ENCODE measurements at regions not wholly inside any gene's neighbourhood (a gene's known extent, or its start where the extent isn't known, plus 50 kb on each side); places are given as distances from the start of the nearest gene placed in this dataset.

GRCh38 chr17:51397361-51398127 lies 137.2 kb downstream of the UTP18 start:
- no peak overlapping the region for H2AFZ ChIP-seq (ENCODE audit: low read depth, low read length)
- no peaks in the 10 kb centered on the region for H3K9me3 ChIP-seq (ENCODE audit: low read length)
- H3K4me3 ChIP-seq (ENCODE audit: low read length) = no peak overlapping the region
- H3K36me3 ChIP-seq (ENCODE audit: insufficient read depth, low read length) = no peaks in the 10 kb centered on the region
- no peaks in the 10 kb centered on the region for H3K4me1 ChIP-seq (ENCODE audit: insufficient read depth, low read length)
- H3K27me3 ChIP-seq (ENCODE audit: insufficient read depth, low read length) = peaks cover 13% of the 10 kb centered on the region

DNA sequence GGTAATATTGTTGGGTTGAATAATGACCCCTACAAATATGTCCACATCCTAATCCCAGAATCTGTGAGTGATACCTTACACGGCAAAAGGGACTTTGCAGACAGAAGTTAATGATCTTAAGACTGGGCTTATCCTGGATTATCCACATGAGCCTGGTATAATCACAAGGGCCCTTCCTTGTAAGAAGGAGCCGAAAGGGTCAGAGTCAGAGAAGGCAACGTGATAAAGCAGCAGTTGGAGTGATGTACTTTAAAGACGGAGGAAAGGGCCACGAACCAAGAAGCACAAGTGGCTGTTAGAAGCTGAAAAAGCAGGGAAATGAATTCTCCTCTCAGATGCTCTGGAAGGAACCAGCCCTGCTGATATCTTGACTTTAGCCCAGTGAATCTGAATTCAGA lies 137.8 kb downstream of the UTP18 start:
- no peak overlapping the region for H3K4me3 ChIP-seq (ENCODE audit: low read length)
- H3K36me3 ChIP-seq (ENCODE audit: insufficient read depth, low read length) = no peaks in the 10 kb centered on the region
- no peaks in the 10 kb centered on the region for H3K9me3 ChIP-seq (ENCODE audit: low read length)
- peaks cover 13% of the 10 kb centered on the region for H3K27me3 ChIP-seq (ENCODE audit: insufficient read depth, low read length)
- H3K4me1 ChIP-seq (ENCODE audit: insufficient read depth, low read length) = no peaks in the 10 kb centered on the region
- no peak overlapping the region for H2AFZ ChIP-seq (ENCODE audit: low read depth, low read length)

GRCh38 chr17:51398687-51399086 lies 138.3 kb downstream of the UTP18 start:
- Histone ChIP-seq H2AFZ (ENCODE audit: low read depth, low read length) (no peak overlapping the region), H3K4me3 (ENCODE audit: low read length) (no peak overlapping the region), H3K4me1 (ENCODE audit: insufficient read depth, low read length) (no peaks in the 10 kb centered on the region), H3K36me3 (ENCODE audit: insufficient read depth, low read length) (no peaks in the 10 kb centered on the region), H3K9me3 (ENCODE audit: low read length) (no peaks in the 10 kb centered on the region), H3K27me3 (ENCODE audit: insufficient read depth, low read length) (peaks cover 13% of the 10 kb centered on the region)

DNA sequence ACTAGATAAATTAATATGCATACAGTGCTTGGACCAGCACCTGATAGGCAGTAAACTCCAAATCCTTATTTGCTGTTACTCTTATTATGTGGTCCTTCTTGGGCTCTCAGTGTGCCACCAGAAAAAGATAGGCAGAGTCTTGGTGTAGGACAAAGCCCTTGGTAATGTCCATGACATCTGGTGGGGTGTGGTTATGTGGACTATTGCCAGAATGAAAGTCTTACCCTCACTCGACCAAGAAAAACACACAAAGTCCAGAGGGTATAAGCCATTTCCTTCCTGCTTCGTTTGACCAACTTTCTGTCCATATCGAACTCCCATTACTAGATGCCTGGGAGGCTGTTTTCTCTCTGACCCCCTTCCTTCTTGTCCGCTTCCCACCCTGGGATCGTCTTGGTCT lies 140.9 kb downstream of the UTP18 start:
- Histone ChIP-seq H2AFZ (ENCODE audit: low read depth, low read length) (no peak overlapping the region), H3K9me3 (ENCODE audit: low read length) (no peaks in the 10 kb centered on the region), H3K27me3 (ENCODE audit: insufficient read depth, low read length) (peaks cover 9% of the 10 kb centered on the region), H3K4me3 (ENCODE audit: low read length) (no peak overlapping the region), H3K4me1 (ENCODE audit: insufficient read depth, low read length) (no peaks in the 10 kb centered on the region), H3K36me3 (ENCODE audit: insufficient read depth, low read length) (no peaks in the 10 kb centered on the region)

DNA sequence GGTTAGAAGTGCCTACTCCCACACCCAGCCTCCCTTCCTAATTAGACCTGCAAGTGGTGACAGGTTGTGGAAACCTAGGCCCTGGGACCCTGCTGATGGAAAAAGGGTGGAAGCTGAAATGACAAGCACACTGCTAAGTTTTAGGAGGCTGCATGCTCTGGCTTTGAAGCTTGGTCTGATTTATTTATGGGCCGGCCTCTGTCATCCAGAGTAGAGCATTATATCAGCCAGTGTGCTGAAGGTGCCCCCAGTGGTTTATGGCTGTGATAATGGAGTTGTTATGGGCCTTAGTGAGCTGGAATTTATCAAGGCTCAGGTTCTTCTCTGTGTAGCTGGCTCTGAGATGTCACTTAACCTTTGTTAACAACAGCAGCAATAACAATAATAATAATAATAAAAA lies 142.6 kb downstream of the UTP18 start:
- Histone ChIP-seq H3K9me3 (ENCODE audit: low read length) (no peaks in the 10 kb centered on the region), H3K4me3 (ENCODE audit: low read length) (no peak overlapping the region), H3K4me1 (ENCODE audit: insufficient read depth, low read length) (no peaks in the 10 kb centered on the region), H3K36me3 (ENCODE audit: insufficient read depth, low read length) (no peaks in the 10 kb centered on the region), H3K27me3 (ENCODE audit: insufficient read depth, low read length) (peaks cover 6% of the 10 kb centered on the region), H2AFZ (ENCODE audit: low read depth, low read length) (no peak overlapping the region)

DNA sequence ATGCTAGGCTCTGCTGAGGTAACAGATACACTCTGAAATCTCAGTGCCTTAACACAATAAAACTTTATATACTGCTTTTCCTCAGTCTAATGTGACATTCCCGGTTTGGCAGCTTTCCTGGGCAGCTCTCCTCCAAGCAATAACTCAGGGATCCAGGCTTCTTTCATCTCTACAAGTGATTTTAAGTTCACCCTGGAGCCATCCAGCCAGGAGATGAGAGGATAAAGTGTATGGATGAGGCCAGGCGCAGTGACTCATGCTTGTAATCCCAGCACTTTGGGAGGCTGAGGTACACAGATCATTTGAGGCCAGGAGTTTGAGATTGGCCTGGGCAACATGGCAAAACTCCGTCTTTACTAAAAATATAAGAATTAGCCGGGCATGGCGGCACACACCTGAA lies 147.2 kb downstream of the UTP18 start:
- H3K27me3 ChIP-seq (ENCODE audit: insufficient read depth, low read length) = peaks cover 3% of the 10 kb centered on the region
- H3K4me3 ChIP-seq (ENCODE audit: low read length) = no peak overlapping the region
- no peaks in the 10 kb centered on the region for H3K9me3 ChIP-seq (ENCODE audit: low read length)
- no peaks in the 10 kb centered on the region for H3K36me3 ChIP-seq (ENCODE audit: insufficient read depth, low read length)
- no peaks in the 10 kb centered on the region for H3K4me1 ChIP-seq (ENCODE audit: insufficient read depth, low read length)
- no peak overlapping the region for H2AFZ ChIP-seq (ENCODE audit: low read depth, low read length)

- H3K27me3 ChIP-seq (ENCODE audit: insufficient read depth, low read length) = no peaks in the 10 kb centered on the region
- H2AFZ ChIP-seq (ENCODE audit: low read depth, low read length) = no peak overlapping the region
Observed at GRCh38 chr17:51419476-51419875, 159.1 kb downstream of the UTP18 start.

GRCh38 chr17:51421525-51421924 lies 161.2 kb downstream of the UTP18 start:
- no peak overlapping the region for H3K4me3 ChIP-seq (ENCODE audit: low read length)
- H2AFZ ChIP-seq (ENCODE audit: low read depth, low read length) = no peak overlapping the region
- H3K36me3 ChIP-seq (ENCODE audit: insufficient read depth, low read length) = no peaks in the 10 kb centered on the region
- H3K27me3 ChIP-seq (ENCODE audit: insufficient read depth, low read length) = no peaks in the 10 kb centered on the region
- no peaks in the 10 kb centered on the region for H3K9me3 ChIP-seq (ENCODE audit: low read length)
- H3K4me1 ChIP-seq (ENCODE audit: insufficient read depth, low read length) = no peaks in the 10 kb centered on the region

More at GRCh38 chr17:51419476-51419875, 159.1 kb downstream of the UTP18 start:
- no peaks in the 10 kb centered on the region for H3K9me3 ChIP-seq (ENCODE audit: low read length)
- H3K4me3 ChIP-seq (ENCODE audit: low read length) = no peak overlapping the region
- H3K36me3 ChIP-seq (ENCODE audit: insufficient read depth, low read length) = no peaks in the 10 kb centered on the region
- no peaks in the 10 kb centered on the region for H3K4me1 ChIP-seq (ENCODE audit: insufficient read depth, low read length)

DNA sequence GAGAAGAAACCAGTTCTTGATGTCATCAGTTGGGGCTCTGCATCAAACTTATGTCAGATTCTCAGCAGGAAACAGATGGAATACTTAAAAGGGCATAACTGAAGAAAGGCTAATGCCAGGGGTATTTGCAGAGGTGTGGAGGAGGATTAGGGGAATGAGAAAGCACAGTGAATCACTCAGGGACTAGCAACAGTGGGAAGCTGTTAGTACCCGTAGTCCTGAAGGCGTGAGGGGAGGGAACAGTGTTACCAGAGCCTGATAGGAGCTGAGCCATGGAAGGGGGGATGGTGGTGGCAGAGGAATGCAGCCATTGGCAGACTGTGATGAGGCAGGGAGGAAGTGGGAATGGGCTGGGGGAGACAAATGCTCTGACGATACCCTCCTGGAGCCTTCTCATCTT lies 162.3 kb downstream of the UTP18 start:
- H3K27me3 ChIP-seq (ENCODE audit: insufficient read depth, low read length) = no peaks in the 10 kb centered on the region
- H3K4me3 ChIP-seq (ENCODE audit: low read length) = no peak overlapping the region
- no peak overlapping the region for H2AFZ ChIP-seq (ENCODE audit: low read depth, low read length)
- no peaks in the 10 kb centered on the region for H3K9me3 ChIP-seq (ENCODE audit: low read length)
- no peaks in the 10 kb centered on the region for H3K36me3 ChIP-seq (ENCODE audit: insufficient read depth, low read length)
- no peaks in the 10 kb centered on the region for H3K4me1 ChIP-seq (ENCODE audit: insufficient read depth, low read length)

DNA sequence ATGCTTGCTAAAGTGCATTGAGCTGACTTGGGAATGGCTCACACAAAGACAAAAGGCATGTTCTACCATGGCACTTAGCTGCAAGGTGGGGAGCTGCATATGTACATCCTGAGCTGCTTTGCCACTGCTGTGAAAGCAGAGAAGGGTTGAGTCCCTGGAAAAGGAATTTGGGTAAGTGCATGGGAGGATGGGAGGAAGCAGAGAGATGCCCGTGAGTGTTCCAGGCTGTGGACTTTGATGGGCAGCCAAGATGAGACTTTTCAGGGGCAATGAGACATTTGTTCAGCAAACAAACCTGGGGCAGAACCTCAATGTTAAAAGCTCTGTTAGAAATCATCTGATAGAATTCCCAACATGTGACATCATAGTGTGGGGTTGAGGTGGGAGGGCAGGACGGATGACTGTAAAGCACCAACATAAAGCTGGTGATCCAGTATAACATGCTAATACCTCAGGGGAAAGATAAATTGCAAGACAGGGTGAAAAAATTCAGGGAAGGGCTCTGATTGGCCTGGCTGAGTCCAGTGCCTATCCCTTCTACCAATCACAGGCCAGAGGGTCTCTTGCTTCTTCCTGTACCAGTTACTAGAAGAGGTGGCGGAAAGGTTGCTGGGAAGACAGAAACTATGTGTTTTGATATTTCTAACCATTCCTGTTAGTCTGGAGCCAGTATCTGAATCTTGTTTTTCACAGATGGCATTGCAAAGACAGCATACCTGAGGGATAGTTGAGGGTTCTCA lies 163.2 kb downstream of the UTP18 start:
- no peak overlapping the region for H3K4me3 ChIP-seq (ENCODE audit: low read length)
- no peaks in the 10 kb centered on the region for H3K9me3 ChIP-seq (ENCODE audit: low read length)
- no peak overlapping the region for H2AFZ ChIP-seq (ENCODE audit: low read depth, low read length)
- no peaks in the 10 kb centered on the region for H3K4me1 ChIP-seq (ENCODE audit: insufficient read depth, low read length)
- no peaks in the 10 kb centered on the region for H3K27me3 ChIP-seq (ENCODE audit: insufficient read depth, low read length)
- H3K36me3 ChIP-seq (ENCODE audit: insufficient read depth, low read length) = no peaks in the 10 kb centered on the region

DNA sequence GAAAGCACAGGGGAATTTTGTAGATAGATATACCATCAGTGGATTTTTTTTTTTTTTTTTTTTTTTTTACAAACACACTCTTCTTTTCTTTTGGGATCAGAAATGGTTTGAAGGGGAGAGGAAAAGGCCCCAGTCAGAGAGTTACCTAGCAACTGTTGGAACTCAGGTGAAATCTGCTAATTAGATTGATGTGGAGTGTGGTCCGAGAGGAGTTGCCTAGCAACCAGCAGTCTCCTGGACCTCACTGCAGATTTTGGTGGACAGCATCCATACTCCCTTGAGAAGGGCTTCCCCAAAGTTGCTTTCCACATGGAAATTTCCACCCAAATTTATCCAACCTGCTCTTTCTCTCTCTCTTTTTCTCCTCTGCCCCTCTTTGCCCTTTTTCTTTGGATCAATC lies 165.4 kb downstream of the UTP18 start:
- H3K4me1 ChIP-seq (ENCODE audit: insufficient read depth, low read length) = no peaks in the 10 kb centered on the region
- H2AFZ ChIP-seq (ENCODE audit: low read depth, low read length) = no peak overlapping the region
- H3K36me3 ChIP-seq (ENCODE audit: insufficient read depth, low read length) = no peaks in the 10 kb centered on the region
- no peaks in the 10 kb centered on the region for H3K9me3 ChIP-seq (ENCODE audit: low read length)
- H3K4me3 ChIP-seq (ENCODE audit: low read length) = no peak overlapping the region
- H3K27me3 ChIP-seq (ENCODE audit: insufficient read depth, low read length) = no peaks in the 10 kb centered on the region

DNA sequence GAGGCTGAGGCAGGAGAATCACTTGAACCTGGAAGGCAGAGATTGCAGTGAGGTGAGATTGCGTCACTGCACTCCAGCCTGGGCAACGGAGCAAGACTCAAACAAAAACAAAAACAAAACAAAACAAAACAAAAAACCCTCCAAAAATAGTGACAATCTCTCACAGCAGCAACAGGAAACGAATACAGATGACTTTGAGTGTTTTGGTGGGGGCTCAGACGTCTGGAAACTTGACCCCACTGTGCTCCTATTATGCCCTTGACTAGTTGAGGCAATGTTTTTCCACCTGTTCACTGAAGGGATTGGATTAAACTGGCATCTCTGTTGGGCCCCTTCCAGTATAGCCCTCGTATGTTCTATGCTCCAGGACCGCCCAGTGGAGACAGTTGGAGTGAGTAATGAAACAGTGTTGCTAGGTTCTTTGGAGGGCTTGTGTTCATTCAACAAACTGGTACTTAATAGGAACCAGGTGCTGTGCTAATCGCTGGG lies 167.0 kb downstream of the UTP18 start:
- H3K4me3 ChIP-seq (ENCODE audit: low read length) = no peak overlapping the region
- no peaks in the 10 kb centered on the region for H3K36me3 ChIP-seq (ENCODE audit: insufficient read depth, low read length)
- no peaks in the 10 kb centered on the region for H3K4me1 ChIP-seq (ENCODE audit: insufficient read depth, low read length)
- H2AFZ ChIP-seq (ENCODE audit: low read depth, low read length) = no peak overlapping the region
- no peaks in the 10 kb centered on the region for H3K9me3 ChIP-seq (ENCODE audit: low read length)
- no peaks in the 10 kb centered on the region for H3K27me3 ChIP-seq (ENCODE audit: insufficient read depth, low read length)

- H3K4me3 ChIP-seq (ENCODE audit: low read length) = no peak overlapping the region
- no peaks in the 10 kb centered on the region for H3K4me1 ChIP-seq (ENCODE audit: insufficient read depth, low read length)
- no peaks in the 10 kb centered on the region for H3K36me3 ChIP-seq (ENCODE audit: insufficient read depth, low read length)
- no peak overlapping the region for H2AFZ ChIP-seq (ENCODE audit: low read depth, low read length)
- no peaks in the 10 kb centered on the region for H3K27me3 ChIP-seq (ENCODE audit: insufficient read depth, low read length)
- no peaks in the 10 kb centered on the region for H3K9me3 ChIP-seq (ENCODE audit: low read length)
Observed at GRCh38 chr17:51427856-51428255, 167.5 kb downstream of the UTP18 start.
